Stimulated activated CD8-positive, alpha-beta memory T cell treated with anti-CD3 and anti-CD28 coated beads, Interleukin-4, amount 100 ng/mL, for 48 hours (primary cell): ENCODE measurements at regions not wholly inside any gene's neighbourhood (a gene's known extent, or its start where the extent isn't known, plus 50 kb on each side); places are given as distances from the start of the nearest gene placed in this dataset.

Source experiments
- DNase-seq: peaks from one replicate; pipeline ENCODE4 v3.0.0-alpha.2; 2020

- DNase-seq = peak; percentile 26
Observed at GRCh38 chr10:129274748-129275474, 192.1 kb upstream of the MGMT start.

DNA sequence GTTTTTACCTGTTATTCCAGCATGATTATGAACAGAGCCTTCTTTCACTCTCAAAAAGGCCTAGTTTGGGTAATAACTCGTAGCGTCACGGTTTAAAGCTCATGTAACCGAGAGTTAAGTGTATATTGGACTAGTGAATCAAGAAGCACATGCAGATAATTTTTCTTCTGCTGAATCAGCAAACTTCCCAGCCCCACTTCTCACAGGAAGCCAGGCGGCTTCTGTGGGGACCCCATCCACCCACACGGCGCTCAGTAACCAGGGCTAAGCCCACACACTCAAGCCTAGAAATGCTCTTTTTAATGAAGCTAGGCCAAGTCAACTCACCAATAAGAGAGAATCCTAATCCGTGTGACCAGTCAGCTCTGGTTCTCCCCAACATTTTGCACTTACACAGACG lies 191.2 kb upstream of the MGMT start:
- DNase-seq = no peak

GRCh38 chr10:129277084-129277483 lies 190.0 kb upstream of the MGMT start:
- DNase-seq = no peak

- no peak for DNase-seq
Observed at GRCh38 chr10:129277841-129278240, 189.2 kb upstream of the MGMT start.

DNA sequence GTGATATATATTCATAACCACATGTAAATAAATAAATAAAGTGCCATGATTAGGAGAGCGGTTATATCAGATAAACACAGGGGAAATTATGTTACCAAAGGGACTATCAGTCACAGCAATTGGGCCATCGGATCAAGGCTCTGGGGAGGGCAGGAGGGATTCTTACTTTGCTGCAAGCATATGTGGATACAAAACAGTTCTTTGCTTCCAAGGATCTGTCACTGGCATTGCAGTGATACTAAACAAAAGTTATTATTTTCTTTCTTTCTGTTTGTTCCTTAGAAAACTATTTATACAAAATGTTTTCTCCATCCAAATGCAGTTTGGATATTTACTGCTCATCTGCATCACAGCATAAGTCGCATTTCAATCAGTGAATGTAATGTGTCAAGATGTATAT lies 188.4 kb upstream of the MGMT start:
- DNase-seq = no peak

- DNase-seq = no peak
Observed at GRCh38 chr10:129279446-129280154, 187.4 kb upstream of the MGMT start.

- no peak for DNase-seq
Observed at GRCh38 chr10:129280155-129280502, 186.9 kb upstream of the MGMT start.

GRCh38 chr10:129280908-129281586 lies 186.0 kb upstream of the MGMT start:
- DNase-seq = no peak

DNA sequence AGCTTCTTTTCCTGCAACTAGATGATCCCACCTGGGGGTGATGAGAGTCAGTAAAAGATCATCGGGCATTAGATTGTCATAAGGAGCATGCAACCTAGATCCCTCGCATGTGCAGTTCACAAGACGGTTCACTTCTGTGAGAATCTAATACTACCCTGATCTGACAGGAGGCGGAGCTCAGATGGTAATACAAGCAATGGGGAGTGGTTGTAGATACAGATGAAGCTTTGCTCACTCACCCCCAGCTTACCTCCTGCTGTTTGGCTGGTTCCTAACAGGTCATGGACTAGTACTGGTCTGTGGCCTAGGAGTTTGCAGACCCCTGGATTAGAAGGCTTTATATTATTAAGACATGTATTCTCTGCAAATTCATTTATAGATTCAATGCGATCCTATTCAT lies 181.6 kb upstream of the MGMT start:
- DNase-seq = no peak

GRCh38 chr10:129288999-129289584 lies 177.9 kb upstream of the MGMT start:
- no peak for DNase-seq

DNA sequence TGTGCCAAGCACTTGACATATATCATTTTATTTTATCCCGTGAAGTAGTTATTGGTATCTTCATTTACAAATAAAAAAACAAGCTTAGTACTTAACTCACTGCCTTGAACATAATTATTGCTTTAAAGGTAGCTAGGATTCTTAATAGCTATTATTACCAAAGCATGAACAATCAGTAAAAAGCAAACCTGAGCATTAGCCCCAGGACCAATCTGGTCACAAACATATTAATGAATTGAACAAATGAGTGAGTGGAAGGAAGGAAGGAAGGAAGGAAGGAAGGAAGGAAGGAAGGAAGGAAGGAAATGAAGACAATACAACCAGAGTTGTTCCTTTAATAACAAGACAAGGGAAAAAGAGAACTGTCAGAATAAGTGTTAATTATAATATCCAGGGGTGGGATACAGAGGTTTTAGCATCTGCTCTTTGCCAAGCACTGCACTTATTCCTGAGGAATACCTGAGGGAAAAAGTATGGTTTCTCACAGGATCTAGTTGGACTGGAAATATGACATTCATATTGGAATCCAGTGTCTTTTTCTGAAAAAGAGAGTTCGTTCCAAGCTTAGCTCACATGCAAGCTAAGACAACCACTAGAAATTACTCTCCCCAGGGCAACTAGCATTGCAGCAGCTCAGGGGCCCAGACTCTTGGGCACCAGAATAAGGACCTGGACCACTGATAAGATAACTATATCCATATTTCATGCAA lies 172.9 kb upstream of the MGMT start:
- no peak for DNase-seq

DNA sequence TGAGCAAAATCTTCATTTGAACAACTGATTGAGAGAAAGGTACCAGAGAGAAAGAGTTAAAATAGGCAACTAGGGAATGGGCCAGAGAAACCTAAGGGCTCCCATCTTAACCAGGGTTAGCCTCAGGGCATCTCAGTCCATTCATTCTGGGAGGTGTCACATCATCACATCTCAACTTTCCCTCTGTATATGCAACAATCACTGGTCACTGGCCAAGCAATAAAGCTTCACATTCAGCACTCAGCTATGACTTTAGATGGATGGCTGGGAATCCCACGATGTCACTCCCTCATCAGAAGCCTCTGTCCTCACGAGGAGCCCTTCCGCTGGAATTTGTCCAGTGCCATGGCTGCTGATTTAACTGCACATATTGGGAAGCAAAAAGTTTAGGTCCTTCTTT lies 172.1 kb upstream of the MGMT start:
- no peak for DNase-seq

GRCh38 chr10:129305046-129305445 lies 162.0 kb upstream of the MGMT start:
- DNase-seq = no peak

- no peak for DNase-seq
Observed at GRCh38 chr10:129307141-129307540, 159.9 kb upstream of the MGMT start.

- DNase-seq = no peak
Observed at GRCh38 chr10:129308953-129309564, 158.0 kb upstream of the MGMT start.

DNA sequence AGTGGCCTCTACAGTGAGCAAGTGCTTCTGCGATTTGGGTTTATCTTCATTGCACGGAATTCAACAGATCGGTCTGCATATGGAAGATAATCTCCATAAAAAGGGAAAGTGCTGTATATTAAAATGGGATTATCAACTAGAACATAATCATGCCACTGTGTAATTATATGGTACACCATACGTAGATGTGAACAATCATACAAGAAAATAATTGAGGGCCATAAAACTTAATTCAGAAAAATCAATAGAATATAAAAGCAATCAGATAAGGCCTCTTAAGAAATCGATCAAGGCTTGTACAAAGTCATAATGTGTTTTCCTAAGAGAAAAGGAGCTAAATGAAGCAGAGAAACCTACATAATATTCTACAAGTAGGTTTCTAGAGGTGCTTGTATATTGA lies 157.5 kb upstream of the MGMT start:
- no peak for DNase-seq

- no peak for DNase-seq
Observed at GRCh38 chr10:129310881-129311280, 156.2 kb upstream of the MGMT start.

GRCh38 chr10:129319934-129320333 lies 147.1 kb upstream of the MGMT start:
- no peak for DNase-seq

- no peak for DNase-seq
Observed at GRCh38 chr10:129320340-129320739, 146.7 kb upstream of the MGMT start.

DNA sequence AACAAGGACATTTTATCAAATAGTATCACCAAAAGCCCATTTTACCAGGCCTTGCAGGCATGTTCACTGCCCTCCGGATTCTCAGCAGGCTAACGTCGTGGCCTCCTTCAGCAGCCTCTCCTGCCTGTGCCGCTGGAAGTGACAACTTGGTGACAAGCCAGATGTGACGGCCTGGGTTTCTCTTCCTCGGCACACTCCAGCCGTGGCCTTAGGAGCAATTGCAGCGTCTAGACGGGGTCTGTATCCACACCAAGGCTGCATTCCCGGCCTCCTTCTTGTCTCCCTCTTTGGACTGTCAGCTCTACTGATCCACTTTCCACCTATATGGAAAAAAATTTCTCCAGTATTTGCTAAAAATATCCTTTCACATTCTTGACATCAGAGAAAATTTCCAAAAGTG lies 145.3 kb upstream of the MGMT start:
- DNase-seq = no peak

GRCh38 chr10:129322933-129323820 lies 143.9 kb upstream of the MGMT start:
- DNase-seq = no peak

- no peak for DNase-seq
Observed at GRCh38 chr10:129323879-129324278, 143.2 kb upstream of the MGMT start.
